SW480 (cell line): ENCODE measurements at regions not wholly inside any gene's neighbourhood (a gene's known extent, or its start where the extent isn't known, plus 50 kb on each side); places are given as distances from the start of the nearest gene placed in this dataset.
"Not testable (repeated sequence)": the region's sequence is repeated elsewhere in the genome, so short reads cannot be mapped to it uniquely, and the experiment has no call there.

Experiments
- DNase-seq: peaks from one replicate; pipeline ENCODE4 v3.0.0-alpha.2; 2016; ENCODE audit warnings: low spot score

GRCh38 chr12:75868501-75868900, 163.1 kb downstream of the PHLDA1 start:
- DNase-seq: no peak

GRCh38 chr12:75865315-75865714, 166.3 kb downstream of the PHLDA1 start:
- no peak for DNase-seq

- no peak for DNase-seq
Measured at GRCh38 chr12:75864161-75864560, 167.4 kb downstream of the PHLDA1 start.

- peak; percentile 45 for DNase-seq
Measured at GRCh38 chr12:75863533-75863932, 168.0 kb downstream of the PHLDA1 start.

GRCh38 chr12:75862692-75863471, 168.7 kb downstream of the PHLDA1 start:
- peak; percentile 55 for DNase-seq

- DNase-seq: no peak
Measured at GRCh38 chr12:75859868-75860267, 171.7 kb downstream of the PHLDA1 start.

- DNase-seq: no peak
Measured at GRCh38 chr12:75856235-75856634, 175.3 kb downstream of the PHLDA1 start.

- DNase-seq: no peak
Measured at GRCh38 chr12:75855360-75855759, 176.2 kb downstream of the PHLDA1 start.

GRCh38 chr12:75854681-75855309, 176.8 kb downstream of the PHLDA1 start:
- no peak for DNase-seq

- not testable (repeated sequence) for DNase-seq
Measured at GRCh38 chr12:75854137-75854536, 177.4 kb downstream of the PHLDA1 start.

GRCh38 chr12:75853626-75854025, 177.9 kb downstream of the PHLDA1 start:
- no peak for DNase-seq

GRCh38 chr12:75852956-75853355, 178.6 kb downstream of the PHLDA1 start:
- no peak for DNase-seq

GRCh38 chr12:75852143-75852542, 179.4 kb downstream of the PHLDA1 start:
- no peak for DNase-seq

- DNase-seq: no peak
Measured at GRCh38 chr12:75850721-75851462, 180.7 kb downstream of the PHLDA1 start.

- DNase-seq: no peak
Measured at GRCh38 chr12:75848961-75849360, 182.6 kb downstream of the PHLDA1 start.

- DNase-seq: no peak
Measured at GRCh38 chr12:75848431-75848925, 183.1 kb downstream of the PHLDA1 start.

- DNase-seq: no peak
Measured at GRCh38 chr12:75846102-75846501, 185.5 kb downstream of the PHLDA1 start.

- DNase-seq: no peak
Measured at GRCh38 chr12:75844985-75845384, 186.6 kb downstream of the PHLDA1 start.

GRCh38 chr12:75844049-75844770, 187.4 kb downstream of the PHLDA1 start:
- DNase-seq: no peak

GRCh38 chr12:75842090-75842489, 189.5 kb downstream of the PHLDA1 start:
- no peak for DNase-seq

GRCh38 chr12:75840994-75841355, 190.6 kb downstream of the PHLDA1 start:
- no peak for DNase-seq

- no peak for DNase-seq
Measured at GRCh38 chr12:75838309-75838708, 193.3 kb downstream of the PHLDA1 start.
